ENCODE measurements at regions not wholly inside any gene's neighbourhood (a gene's known extent, or its start where the extent isn't known, plus 50 kb on each side); places are given as distances from the start of the nearest gene placed in this dataset.

DNA sequence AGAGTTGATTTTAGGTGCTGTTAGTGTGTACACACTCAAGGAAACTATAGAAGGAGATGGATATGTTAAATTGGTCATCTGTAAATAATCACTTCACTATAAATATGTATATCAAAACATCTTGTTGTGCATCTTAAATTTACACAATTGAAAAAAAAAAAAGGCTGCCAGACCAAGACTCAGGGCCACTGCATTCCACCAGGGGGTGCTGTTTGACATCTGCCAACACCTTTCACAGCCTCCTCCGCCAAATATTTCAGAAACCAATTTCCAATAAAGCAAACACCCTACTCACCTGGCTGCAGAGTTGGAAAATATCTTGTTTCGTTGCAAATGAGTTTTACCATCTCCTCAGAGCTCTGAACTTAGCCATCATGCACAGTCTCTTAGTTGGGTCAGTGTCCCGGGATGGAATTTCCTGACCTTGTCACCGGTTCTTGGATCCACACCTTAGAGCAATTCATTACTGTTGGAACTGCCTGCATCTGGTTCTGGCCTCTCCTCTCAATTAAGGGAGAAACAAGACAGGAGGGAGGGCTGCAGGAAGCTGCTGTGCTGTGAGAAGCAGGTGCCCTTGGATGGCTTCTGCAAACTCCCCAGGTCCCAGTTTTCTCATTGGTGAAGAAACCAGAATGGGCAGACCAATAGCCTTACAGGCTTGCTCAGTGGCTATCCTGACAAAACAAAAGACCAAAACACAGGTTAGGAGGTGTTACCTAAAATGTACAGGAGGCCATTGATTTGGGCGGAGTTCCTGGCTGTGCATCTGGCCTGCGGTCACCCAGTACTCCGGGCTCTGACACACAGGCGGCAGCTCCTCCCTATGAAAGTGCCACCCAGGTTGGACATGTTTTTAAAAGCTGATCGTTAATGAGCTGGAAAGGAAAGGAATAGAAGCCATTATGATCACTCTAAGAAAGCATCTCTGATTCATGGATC, 746.6 kb downstream of the UQCRFS1 start:
- peaks cover 20% of the 10 kb centered on the region for H3K4me1 ChIP-seq (ENCODE audit: insufficient read depth, low read length)
- H3K9me3 ChIP-seq (ENCODE audit: low read depth, low read length), result no peaks in the 10 kb centered on the region
- no peak overlapping the region for H3K4me3 ChIP-seq (ENCODE audit: low read length)
- H3K27me3 ChIP-seq (ENCODE audit: insufficient read depth, low read length), result no peaks in the 10 kb centered on the region

DNA sequence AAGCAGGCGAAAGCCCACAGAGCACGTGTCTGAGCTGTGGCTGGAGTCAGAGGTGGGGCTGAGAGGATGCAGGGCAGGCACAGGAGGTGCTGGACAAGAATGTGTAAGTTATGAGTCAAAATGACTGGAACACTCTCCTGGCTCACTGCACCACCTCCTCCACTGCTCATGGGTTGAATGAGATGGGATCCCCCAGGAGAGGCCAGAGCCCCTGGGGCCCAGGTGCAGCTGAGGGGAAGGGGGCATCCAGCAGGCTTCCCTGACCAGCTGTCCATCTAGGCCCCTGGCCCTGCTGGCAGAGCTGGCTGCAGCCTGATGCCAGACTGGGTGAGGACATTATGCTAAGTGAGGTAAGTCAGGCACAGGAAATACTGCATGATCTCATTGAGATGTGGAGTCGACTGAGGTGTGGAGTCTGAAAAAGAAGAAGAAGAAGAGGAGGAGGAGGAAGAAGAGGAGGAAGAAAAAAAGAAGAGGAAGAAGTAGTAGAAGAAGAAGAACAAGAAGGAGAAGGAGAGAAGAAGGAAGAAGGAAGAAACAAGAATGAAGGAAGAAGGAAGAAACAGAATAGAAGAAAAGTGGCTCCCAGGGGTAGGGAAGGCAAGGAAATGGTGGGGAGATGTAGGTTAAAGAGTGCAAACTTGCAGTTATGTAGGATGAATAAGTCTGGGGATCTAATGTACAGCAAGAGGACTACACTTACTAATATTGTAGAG, 747.4 kb downstream of the UQCRFS1 start:
- Histone ChIP-seq H3K4me3 (ENCODE audit: low read length) (no peak overlapping the region), H3K27me3 (ENCODE audit: insufficient read depth, low read length) (no peaks in the 10 kb centered on the region), H3K9me3 (ENCODE audit: low read depth, low read length) (no peaks in the 10 kb centered on the region), H3K4me1 (ENCODE audit: insufficient read depth, low read length) (peaks cover 20% of the 10 kb centered on the region)

DNA sequence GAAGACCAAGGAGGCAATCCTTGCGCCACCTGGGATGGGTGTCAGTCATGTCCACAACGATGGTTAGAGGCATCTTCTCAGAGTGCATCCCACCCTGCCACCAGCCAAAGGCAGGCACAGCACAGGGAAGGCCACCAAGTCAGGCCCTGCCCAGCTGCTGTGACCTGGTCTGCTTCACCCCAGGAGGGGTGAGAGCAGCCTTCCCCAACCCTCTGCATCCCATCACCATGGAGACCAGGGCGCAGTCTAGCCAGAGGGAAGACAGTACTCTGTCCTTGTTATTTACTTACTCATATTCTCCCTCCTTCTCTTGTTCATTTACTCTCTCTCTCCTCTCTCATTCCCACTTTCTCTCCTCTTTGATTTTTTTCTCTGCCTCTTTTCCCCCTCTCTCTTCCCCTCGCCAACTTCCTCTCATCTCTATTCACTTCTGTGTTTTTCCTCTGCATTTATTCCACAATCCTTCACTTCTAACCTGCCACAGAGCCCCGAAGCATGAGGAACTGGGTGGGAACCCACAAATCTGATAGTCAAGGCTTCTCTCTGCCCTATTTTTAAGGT, 749.4 kb downstream of the UQCRFS1 start:
- no peak overlapping the region for H3K4me3 ChIP-seq (ENCODE audit: low read length)
- H3K4me1 ChIP-seq (ENCODE audit: insufficient read depth, low read length), result peaks cover 5% of the 10 kb centered on the region

DNA sequence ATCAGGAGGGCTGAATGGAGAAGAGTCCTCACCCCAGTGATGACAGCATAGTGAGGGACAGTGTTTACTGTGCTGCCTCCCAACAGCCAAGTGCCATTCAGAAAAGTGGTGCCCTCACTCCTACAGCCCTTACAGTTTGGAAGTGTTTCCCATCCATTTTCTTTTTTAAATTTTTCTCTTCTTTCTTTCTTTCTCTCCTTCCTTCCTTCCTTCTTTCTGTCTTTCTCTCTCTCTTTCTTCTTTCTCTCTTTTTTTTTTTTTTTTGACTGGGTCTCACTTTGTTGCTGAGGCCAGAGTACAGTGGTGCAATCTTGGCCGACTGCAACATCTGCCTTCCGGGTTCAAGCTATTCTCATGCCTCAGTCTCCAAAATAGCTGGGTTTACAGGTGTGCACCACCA, 755.3 kb downstream of the UQCRFS1 start:
- Histone ChIP-seq H3K4me3 (ENCODE audit: low read length) (no peak overlapping the region), H3K9me3 (ENCODE audit: low read depth, low read length) (no peaks in the 10 kb centered on the region), H3K27me3 (ENCODE audit: insufficient read depth, low read length) (no peaks in the 10 kb centered on the region), H3K4me1 (ENCODE audit: insufficient read depth, low read length) (no peaks in the 10 kb centered on the region)

More for the DNA sequence above, 749.4 kb downstream of the UQCRFS1 start:
- no peaks in the 10 kb centered on the region for H3K27me3 ChIP-seq (ENCODE audit: insufficient read depth, low read length)
- no peaks in the 10 kb centered on the region for H3K9me3 ChIP-seq (ENCODE audit: low read depth, low read length)

GRCh38 chr19:28456708-28457320, 756.1 kb downstream of the UQCRFS1 start:
- no peaks in the 10 kb centered on the region for H3K9me3 ChIP-seq (ENCODE audit: low read depth, low read length)
- no peaks in the 10 kb centered on the region for H3K4me1 ChIP-seq (ENCODE audit: insufficient read depth, low read length)
- H3K4me3 ChIP-seq (ENCODE audit: low read length), result no peak overlapping the region
- no peaks in the 10 kb centered on the region for H3K27me3 ChIP-seq (ENCODE audit: insufficient read depth, low read length)

GRCh38 chr19:28456252-28456651, 756.7 kb downstream of the UQCRFS1 start:
- H3K27me3 ChIP-seq (ENCODE audit: insufficient read depth, low read length), result no peaks in the 10 kb centered on the region
- H3K9me3 ChIP-seq (ENCODE audit: low read depth, low read length), result no peaks in the 10 kb centered on the region
- H3K4me1 ChIP-seq (ENCODE audit: insufficient read depth, low read length), result no peaks in the 10 kb centered on the region
- no peak overlapping the region for H3K4me3 ChIP-seq (ENCODE audit: low read length)

- H3K9me3 ChIP-seq (ENCODE audit: low read depth, low read length), result no peaks in the 10 kb centered on the region
- H3K27me3 ChIP-seq (ENCODE audit: insufficient read depth, low read length), result no peaks in the 10 kb centered on the region
- no peak overlapping the region for H3K4me3 ChIP-seq (ENCODE audit: low read length)
- no peaks in the 10 kb centered on the region for H3K4me1 ChIP-seq (ENCODE audit: insufficient read depth, low read length)
Observed at GRCh38 chr19:28454083-28454482, 758.9 kb downstream of the UQCRFS1 start.

DNA sequence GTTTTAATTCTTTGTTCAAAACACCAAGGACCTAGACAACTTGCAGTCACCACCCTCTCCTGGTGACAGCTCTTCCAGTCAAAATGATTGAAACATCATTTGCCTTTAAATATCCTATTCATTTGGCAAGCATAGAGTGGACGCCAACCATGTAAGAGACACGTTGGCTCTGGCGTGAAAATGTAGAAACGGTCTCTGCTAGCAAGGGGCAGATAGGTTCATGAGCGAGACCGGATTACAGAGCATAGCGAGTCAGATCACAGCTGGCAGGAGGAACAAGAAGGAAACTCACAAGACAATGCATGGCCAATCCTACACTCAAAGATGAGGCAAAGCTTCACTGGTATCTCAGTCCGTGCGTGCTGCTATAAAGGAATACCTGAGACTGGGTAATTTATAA, 759.5 kb downstream of the UQCRFS1 start:
- Histone ChIP-seq H3K4me1 (ENCODE audit: insufficient read depth, low read length) (no peaks in the 10 kb centered on the region), H3K9me3 (ENCODE audit: low read depth, low read length) (no peaks in the 10 kb centered on the region), H3K4me3 (ENCODE audit: low read length) (no peak overlapping the region), H3K27me3 (ENCODE audit: insufficient read depth, low read length) (no peaks in the 10 kb centered on the region)

GRCh38 chr19:28449803-28450202, 763.1 kb downstream of the UQCRFS1 start:
- Histone ChIP-seq H3K4me3 (ENCODE audit: low read length) (no peak overlapping the region), H3K9me3 (ENCODE audit: low read depth, low read length) (no peaks in the 10 kb centered on the region), H3K4me1 (ENCODE audit: insufficient read depth, low read length) (no peaks in the 10 kb centered on the region), H3K27me3 (ENCODE audit: insufficient read depth, low read length) (no peaks in the 10 kb centered on the region)

DNA sequence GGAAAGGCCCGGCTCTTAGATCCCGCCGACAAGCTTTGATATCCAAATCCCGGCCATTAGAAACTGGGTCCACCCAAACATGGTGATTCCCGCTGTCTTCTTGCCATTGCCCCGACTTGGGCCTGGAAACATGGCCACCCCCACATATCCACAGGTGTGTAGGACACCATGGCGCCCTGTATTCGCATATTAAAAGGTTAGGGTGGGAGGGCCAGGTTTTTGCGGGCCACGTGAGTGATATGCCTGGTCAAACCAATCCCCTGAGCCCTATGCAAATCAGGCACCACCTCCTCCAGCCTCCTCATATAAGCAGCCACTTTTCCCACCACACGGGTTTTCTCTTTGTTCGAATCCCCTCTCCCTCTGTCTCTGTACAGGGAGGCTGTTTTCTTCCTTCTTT, 766.4 kb downstream of the UQCRFS1 start:
- Histone ChIP-seq H3K27me3 (ENCODE audit: insufficient read depth, low read length) (no peaks in the 10 kb centered on the region), H3K4me1 (ENCODE audit: insufficient read depth, low read length) (no peaks in the 10 kb centered on the region), H3K4me3 (ENCODE audit: low read length) (no peak overlapping the region), H3K9me3 (ENCODE audit: low read depth, low read length) (no peaks in the 10 kb centered on the region)

DNA sequence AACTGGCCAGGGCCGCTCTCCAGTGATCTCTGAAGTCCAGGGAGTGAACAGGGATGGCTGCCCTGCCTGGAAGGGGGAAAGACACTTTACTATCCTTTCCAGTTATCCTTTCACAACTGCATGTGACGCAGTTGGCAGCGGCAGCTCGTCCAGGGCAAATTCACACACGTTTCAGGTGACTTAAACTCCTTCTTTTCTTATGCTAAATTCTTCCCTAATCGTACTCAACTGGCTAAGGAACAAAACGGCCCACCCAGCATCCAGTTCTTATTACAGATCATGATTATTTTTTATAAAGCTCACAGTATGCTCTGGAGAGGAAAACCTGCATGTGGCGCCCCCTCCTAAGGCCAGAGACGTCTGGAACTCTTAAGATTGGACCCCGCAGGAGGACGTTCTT, 767.1 kb downstream of the UQCRFS1 start:
- H3K4me1 ChIP-seq (ENCODE audit: insufficient read depth, low read length), result no peaks in the 10 kb centered on the region
- H3K9me3 ChIP-seq (ENCODE audit: low read depth, low read length), result no peaks in the 10 kb centered on the region
- H3K27me3 ChIP-seq (ENCODE audit: insufficient read depth, low read length), result no peaks in the 10 kb centered on the region
- no peak overlapping the region for H3K4me3 ChIP-seq (ENCODE audit: low read length)

GRCh38 chr19:28444362-28444761, 768.6 kb downstream of the UQCRFS1 start:
- Histone ChIP-seq H3K9me3 (ENCODE audit: low read depth, low read length) (no peaks in the 10 kb centered on the region), H3K4me1 (ENCODE audit: insufficient read depth, low read length) (no peaks in the 10 kb centered on the region), H3K4me3 (ENCODE audit: low read length) (no peak overlapping the region), H3K27me3 (ENCODE audit: insufficient read depth, low read length) (no peaks in the 10 kb centered on the region)

DNA sequence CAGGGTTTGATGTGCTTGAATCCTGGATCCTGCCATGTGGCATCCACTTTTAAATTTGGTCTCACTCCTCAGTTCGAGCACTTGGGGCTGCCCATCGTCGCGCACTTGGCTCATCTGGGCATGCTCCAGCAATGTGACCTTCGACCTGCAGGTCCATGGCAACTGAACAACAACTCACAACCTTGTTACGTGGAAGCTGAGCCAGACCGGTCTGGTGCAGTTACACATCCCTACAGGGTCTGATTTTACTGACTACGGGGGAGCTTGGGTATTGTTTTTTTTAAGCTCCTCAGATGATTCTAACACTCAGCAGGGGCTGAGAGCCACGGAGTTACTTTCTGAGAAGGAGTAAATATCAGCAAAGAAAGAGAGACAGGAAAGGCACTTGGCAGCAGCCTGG, 769.6 kb downstream of the UQCRFS1 start:
- Histone ChIP-seq H3K9me3 (ENCODE audit: low read depth, low read length) (no peaks in the 10 kb centered on the region), H3K27me3 (ENCODE audit: insufficient read depth, low read length) (no peaks in the 10 kb centered on the region), H3K4me3 (ENCODE audit: low read length) (no peak overlapping the region), H3K4me1 (ENCODE audit: insufficient read depth, low read length) (no peaks in the 10 kb centered on the region)

DNA sequence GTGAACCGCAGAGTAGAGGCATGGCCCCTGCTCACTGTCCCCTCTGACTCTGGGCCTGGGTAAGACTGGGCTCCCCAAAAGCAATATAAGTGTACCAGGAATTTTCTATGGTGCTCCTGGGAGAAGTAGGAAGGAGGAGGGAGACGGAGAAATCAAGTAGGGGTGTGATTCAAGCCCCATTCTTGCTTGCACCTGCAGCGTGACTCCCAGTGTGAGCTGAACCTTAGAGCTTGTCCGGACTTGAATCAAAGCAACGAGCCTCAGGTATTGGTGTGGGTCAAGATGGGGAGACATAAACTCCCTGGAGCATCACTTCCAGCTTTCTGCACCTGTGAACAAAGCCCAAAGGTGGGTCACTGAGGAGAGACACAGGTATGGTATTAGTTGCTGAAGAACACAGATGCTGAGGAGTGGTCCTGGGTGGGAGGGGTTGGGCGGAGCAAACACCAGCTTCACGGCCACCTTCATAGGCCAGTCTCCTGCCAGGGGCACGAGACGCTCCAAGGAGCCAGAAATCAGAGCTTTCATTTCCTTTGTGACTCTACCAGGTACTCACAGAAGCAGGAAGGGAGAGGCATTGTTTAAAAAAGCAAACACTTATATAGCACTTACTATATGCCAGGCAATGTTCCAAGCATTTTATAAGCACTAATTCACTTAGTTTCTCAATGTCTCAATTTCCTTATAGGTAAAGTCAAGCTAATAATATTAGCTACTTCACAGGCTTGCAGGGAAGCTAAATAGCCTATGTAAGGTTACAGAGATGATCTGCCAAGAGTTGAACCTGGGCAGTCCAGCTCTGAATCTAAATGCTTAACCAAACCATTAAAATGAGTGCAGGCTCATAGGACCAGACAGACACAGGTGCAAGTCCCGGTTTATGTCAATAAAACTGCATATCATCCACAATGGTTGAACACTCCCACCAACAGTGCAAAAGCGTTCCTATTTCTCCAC, 775.3 kb downstream of the UQCRFS1 start:
- H3K27me3 ChIP-seq (ENCODE audit: insufficient read depth, low read length), result no peaks in the 10 kb centered on the region
- no peak overlapping the region for H3K4me3 ChIP-seq (ENCODE audit: low read length)
- peaks cover 4% of the 10 kb centered on the region for H3K4me1 ChIP-seq (ENCODE audit: insufficient read depth, low read length)
- H3K9me3 ChIP-seq (ENCODE audit: low read depth, low read length), result no peaks in the 10 kb centered on the region

Measured in mononuclear cell (primary cell).